OCI-LY3 (cell line): ENCODE measurements at regions not wholly inside any gene's neighbourhood (a gene's known extent, or its start where the extent isn't known, plus 50 kb on each side); places are given as distances from the start of the nearest gene placed in this dataset.

Source experiments
- CTCF ChIP-seq: fragments of 200-600, 300-600 bp; sonication (generic); IDR thresholded peaks from 2 replicates; pipeline ENCODE4 v1.5.1; 2014; ENCODE audit warnings: antibody characterized with exemption, low read length, low read depth
- EZH2phosphoT487 ChIP-seq: fragments of 200-600 bp; shearing (Covaris generic); IDR thresholded peaks from 2 replicates; pipeline ENCODE4 v1.6.1; 2018; ENCODE audit warnings: antibody characterized with exemption, mixed run types, low read depth

GRCh38 chr4:104901438-104901837 is 245.2 kb upstream of the TET2 start:
- TF ChIP-seq CTCF, result peak; percentile 30
- no peak for TF ChIP-seq EZH2phosphoT487
